CD8-positive, alpha-beta memory T cell (primary cell): ENCODE measurements at regions not wholly inside any gene's neighbourhood (a gene's known extent, or its start where the extent isn't known, plus 50 kb on each side); places are given as distances from the start of the nearest gene placed in this dataset.

Source experiments
- CTCF ChIA-PET: fragments of 350-600 bp; sonication (Branson Sonifier 250); formaldehyde crosslinking; loops from one replicate; lab custom pipeline; 2021; ENCODE audit warnings: antibody characterized with exemption; lab: Charles Lee
- POLR2A ChIA-PET: fragments of 350-600 bp; sonication (Branson Sonifier 250); formaldehyde crosslinking; loops from one replicate; lab custom pipeline; 2021; ENCODE audit warnings: antibody characterized with exemption; lab: Charles Lee
- DNase-seq, 5 donors: peaks; one replicate each; pipeline versions ENCODE4 v3.0.0 to v3.0.0-alpha.2; 2020 to 2022; ENCODE audit warnings: mixed read lengths in 1 of 5
- H3K27ac ChIP-seq: one replicate; pipeline ENCODE4 v1.7.0; 2013; ENCODE audit warnings: low read depth, mild to moderate bottlenecking, low read length, moderate library complexity
- H3K27me3 ChIP-seq: 2 replicates; pipeline ENCODE4 v1.7.0; 2013; ENCODE audit warnings: low read length, mild to moderate bottlenecking; ENCODE audit not compliant: insufficient read depth, poor library complexity, severe bottlenecking
- H3K36me3 ChIP-seq: 2 replicates; pipeline ENCODE4 v1.7.0; 2013; ENCODE audit warnings: mild to moderate bottlenecking, low read length, moderate library complexity; ENCODE audit not compliant: insufficient read depth
- H3K4me1 ChIP-seq: 2 replicates; pipeline ENCODE4 v1.7.0; 2013; ENCODE audit warnings: mild to moderate bottlenecking, low read length, moderate library complexity; ENCODE audit not compliant: insufficient read depth
- H3K4me3 ChIP-seq: 2 replicates; pipeline ENCODE4 v1.7.0; 2013; ENCODE audit warnings: mild to moderate bottlenecking, low read length
- H3K9me3 ChIP-seq: 2 replicates; pipeline ENCODE4 v1.7.0; 2013; ENCODE audit warnings: mild to moderate bottlenecking, low read length
- H3K27ac Mint-ChIP-seq, 8 donors: one replicate each; pipeline ENCODE4 v1.8.0; 2020 to 2021; ENCODE audit warnings: mixed read lengths in 8 of 8, mild to moderate bottlenecking in 6 of 8, inconsistent platforms in 3 of 8, moderate library complexity in 3 of 8
- H3K27me3 Mint-ChIP-seq, 2 donors: one replicate each; pipeline ENCODE4 v1.8.0; 2020 to 2021; ENCODE audit warnings: mixed read lengths in 2 of 2, mild to moderate bottlenecking in 1 of 2, moderate library complexity in 1 of 2
- H3K36me3 Mint-ChIP-seq, 3 donors: one replicate each; pipeline ENCODE4 v1.8.0; 2020 to 2021; ENCODE audit warnings: mixed read lengths in 3 of 3, inconsistent platforms in 1 of 3, mild to moderate bottlenecking in 1 of 3
- H3K4me1 Mint-ChIP-seq, 3 donors: one replicate each; pipeline ENCODE4 v1.8.0; 2020 to 2021; ENCODE audit warnings: mixed read lengths in 3 of 3, inconsistent platforms in 1 of 3, mild to moderate bottlenecking in 1 of 3
- H3K4me3 Mint-ChIP-seq, 7 donors: one replicate each; pipeline ENCODE4 v1.8.0; 2020 to 2021; ENCODE audit warnings: mixed read lengths in 7 of 7, mild to moderate bottlenecking in 6 of 7, moderate library complexity in 4 of 7, inconsistent platforms in 2 of 7
- H3K9me3 Mint-ChIP-seq, 5 donors: one replicate each; pipeline ENCODE4 v1.8.0; 2020 to 2022; ENCODE audit warnings: mixed read lengths in 5 of 5, mild to moderate bottlenecking in 3 of 5, moderate library complexity in 2 of 5, inconsistent platforms in 1 of 5

DNA sequence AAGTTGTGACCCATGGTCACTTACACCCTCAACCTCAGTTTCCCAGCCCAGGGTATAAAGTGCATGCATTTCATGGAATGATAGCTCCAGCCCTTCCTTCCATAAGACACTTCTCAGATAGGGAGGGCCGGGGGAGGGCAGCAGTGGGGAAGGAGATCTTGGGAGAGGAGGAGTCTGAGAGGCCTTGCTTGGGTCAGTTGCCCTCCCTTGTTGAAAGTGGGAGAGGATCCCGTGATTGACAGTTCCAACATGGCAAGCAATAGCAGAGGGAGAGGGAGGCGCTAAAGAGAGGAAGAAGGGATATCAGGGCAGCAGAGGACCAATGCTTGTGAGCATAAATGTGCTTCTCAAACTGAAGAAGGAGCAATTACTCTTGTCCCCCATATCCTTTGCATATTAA is 244.4 kb downstream of the CHRM3 start:
- no peak overlapping the region for H3K27ac Mint-ChIP-seq
- H3K36me3 Mint-ChIP-seq, result no peaks in the 10 kb centered on the region
- H3K9me3 Mint-ChIP-seq, result peaks cover 0 to 1% (median 0%) of the 10 kb centered on the region in 5 donors
- Histone ChIP-seq H3K4me1 (no peaks in the 10 kb centered on the region), H3K27me3 (no peaks in the 10 kb centered on the region), H3K4me3 (no peak overlapping the region), H3K27ac (no peak overlapping the region), H3K36me3 (no peaks in the 10 kb centered on the region), H3K9me3 (no peaks in the 10 kb centered on the region)
- DNase-seq, result no peak
- peaks cover 0 to 6% of the 10 kb centered on the region in 2 donors for H3K27me3 Mint-ChIP-seq
- no peak overlapping the region for H3K4me3 Mint-ChIP-seq
- H3K4me1 Mint-ChIP-seq, result no peaks in the 10 kb centered on the region
- POLR2A ChIA-PET, result no interaction called here
- CTCF ChIA-PET, result no interaction called here

DNA sequence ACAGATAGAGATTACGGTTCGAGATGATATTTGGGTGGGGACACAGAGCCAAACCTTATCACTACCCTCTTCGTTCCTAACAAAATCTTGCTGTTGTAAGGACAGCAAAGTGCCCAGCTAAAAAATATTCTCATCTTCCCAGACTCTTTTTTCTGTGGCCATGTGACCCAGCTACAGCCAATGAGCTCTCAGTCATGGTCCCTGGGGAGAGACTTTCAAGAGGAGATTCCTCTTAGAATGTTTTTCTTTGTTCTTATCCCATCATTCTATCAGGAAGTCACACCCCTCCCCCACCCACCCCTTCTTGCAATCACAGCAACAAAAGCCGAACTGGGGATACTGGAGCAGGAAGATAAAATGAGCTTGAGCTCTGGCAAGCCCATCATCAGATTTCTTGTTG is 247.1 kb downstream of the CHRM3 start:
- no peak for DNase-seq
- Histone ChIP-seq H3K27ac (no peak overlapping the region), H3K9me3 (no peaks in the 10 kb centered on the region), H3K4me1 (no peaks in the 10 kb centered on the region), H3K36me3 (no peaks in the 10 kb centered on the region), H3K27me3 (no peaks in the 10 kb centered on the region), H3K4me3 (no peak overlapping the region)
- no peaks in the 10 kb centered on the region for H3K4me1 Mint-ChIP-seq
- H3K4me3 Mint-ChIP-seq, result no peak overlapping the region
- peaks cover 0 to 6% of the 10 kb centered on the region in 2 donors for H3K27me3 Mint-ChIP-seq
- H3K36me3 Mint-ChIP-seq, result no peaks in the 10 kb centered on the region
- H3K27ac Mint-ChIP-seq, result no peak overlapping the region
- CTCF ChIA-PET, result no interaction called here
- POLR2A ChIA-PET, result no interaction called here
- peaks cover 0 to 2% (median 0%) of the 10 kb centered on the region in 5 donors for H3K9me3 Mint-ChIP-seq

DNA sequence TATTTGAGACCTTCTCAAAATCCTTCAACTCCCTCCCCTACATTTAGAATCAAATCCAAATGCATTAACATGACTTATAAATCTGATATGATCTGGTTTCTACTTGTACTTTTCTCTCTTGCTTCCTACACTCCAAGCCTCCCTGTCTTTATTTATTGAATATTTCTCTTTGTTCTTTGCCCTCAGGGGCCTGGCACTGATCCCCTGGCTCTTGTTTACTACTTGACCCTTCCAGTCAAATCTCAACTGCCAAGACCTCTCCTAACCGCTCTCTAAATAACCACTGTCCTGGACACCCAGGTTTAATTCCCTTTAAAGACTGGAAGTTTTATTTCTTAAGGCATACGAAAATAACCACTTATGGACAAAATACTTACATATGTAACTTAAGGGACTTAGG is 248.9 kb downstream of the CHRM3 start:
- Mint-ChIP-seq H3K4me3 (no peak overlapping the region), H3K36me3 (no peaks in the 10 kb centered on the region), H3K4me1 (no peaks in the 10 kb centered on the region), H3K9me3 (peaks cover 0 to 5% (median 2%) of the 10 kb centered on the region in 5 donors), H3K27me3 (peaks cover 0 to 6% of the 10 kb centered on the region in 2 donors), H3K27ac (no peak overlapping the region)
- Histone ChIP-seq H3K9me3 (no peaks in the 10 kb centered on the region), H3K4me3 (no peak overlapping the region), H3K36me3 (no peaks in the 10 kb centered on the region), H3K27me3 (no peaks in the 10 kb centered on the region), H3K27ac (no peak overlapping the region), H3K4me1 (no peaks in the 10 kb centered on the region)
- ChIA-PET CTCF (no interaction called here), POLR2A (no interaction called here)
- DNase-seq, result no peak

DNA sequence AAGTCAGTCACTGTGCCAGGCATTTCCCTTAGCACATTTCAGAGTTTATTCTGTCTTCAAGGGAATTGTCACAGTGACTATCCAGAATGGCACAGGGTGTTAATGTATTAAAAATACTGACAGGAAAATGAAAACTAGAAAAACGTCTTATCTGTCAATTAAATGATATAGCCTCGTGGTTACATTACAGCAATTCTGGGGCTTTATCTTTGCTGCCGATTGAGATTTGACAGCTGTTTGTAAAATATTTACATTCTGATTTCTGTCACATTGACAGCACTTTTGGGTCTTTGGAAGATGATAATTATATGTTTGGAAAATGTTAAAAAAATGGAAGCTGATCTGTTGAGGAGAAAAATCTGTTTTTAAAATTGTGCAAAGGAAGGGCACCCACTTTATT is 250.0 kb downstream of the CHRM3 start:
- no peak for DNase-seq
- Mint-ChIP-seq H3K27ac (no peak overlapping the region), H3K4me1 (no peaks in the 10 kb centered on the region), H3K9me3 (peaks cover 0 to 5% (median 2%) of the 10 kb centered on the region in 5 donors), H3K36me3 (no peaks in the 10 kb centered on the region), H3K4me3 (no peak overlapping the region), H3K27me3 (peaks cover 0 to 5% of the 10 kb centered on the region in 2 donors)
- Histone ChIP-seq H3K36me3 (no peaks in the 10 kb centered on the region), H3K4me1 (no peaks in the 10 kb centered on the region), H3K9me3 (no peaks in the 10 kb centered on the region), H3K4me3 (no peak overlapping the region), H3K27ac (no peak overlapping the region), H3K27me3 (no peaks in the 10 kb centered on the region)
- ChIA-PET CTCF (no interaction called here), POLR2A (no interaction called here)

DNA sequence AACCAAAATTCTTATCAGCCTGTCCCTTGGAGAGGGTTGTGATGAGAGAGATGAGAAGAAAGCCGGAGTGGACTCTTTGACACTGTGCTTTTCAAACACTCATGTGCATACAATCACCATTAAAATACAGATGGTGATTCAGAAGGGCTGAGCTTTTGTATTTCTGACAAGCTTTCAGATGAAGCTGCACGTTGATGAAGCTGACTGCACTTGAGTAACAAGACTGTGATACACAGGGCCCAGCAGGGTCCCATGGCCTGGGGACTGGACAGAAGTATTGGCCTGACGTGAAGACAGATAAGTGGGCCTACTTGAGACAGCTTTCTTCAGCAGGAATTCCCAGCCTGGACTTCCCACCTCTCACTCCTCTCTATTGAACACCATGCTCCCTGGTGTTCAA is 258.2 kb downstream of the CHRM3 start:
- H3K4me3 Mint-ChIP-seq, result no peak overlapping the region
- no peak overlapping the region for H3K4me3 ChIP-seq
- no peak for DNase-seq
- H3K27ac Mint-ChIP-seq, result no peak overlapping the region
- no peaks in the 10 kb centered on the region for H3K36me3 ChIP-seq
- no peaks in the 10 kb centered on the region for H3K27me3 Mint-ChIP-seq
- H3K9me3 ChIP-seq, result no peaks in the 10 kb centered on the region
- peaks cover 7% of the 10 kb centered on the region for H3K4me1 ChIP-seq
- no peak overlapping the region for H3K27ac ChIP-seq
- no peaks in the 10 kb centered on the region for H3K36me3 Mint-ChIP-seq
- ChIA-PET CTCF (no interaction called here), POLR2A (no interaction called here)
- H3K4me1 Mint-ChIP-seq, result no peaks in the 10 kb centered on the region
- no peaks in the 10 kb centered on the region for H3K27me3 ChIP-seq
- H3K9me3 Mint-ChIP-seq, result peaks cover 0 to 9% (median 2%) of the 10 kb centered on the region in 5 donors

DNA sequence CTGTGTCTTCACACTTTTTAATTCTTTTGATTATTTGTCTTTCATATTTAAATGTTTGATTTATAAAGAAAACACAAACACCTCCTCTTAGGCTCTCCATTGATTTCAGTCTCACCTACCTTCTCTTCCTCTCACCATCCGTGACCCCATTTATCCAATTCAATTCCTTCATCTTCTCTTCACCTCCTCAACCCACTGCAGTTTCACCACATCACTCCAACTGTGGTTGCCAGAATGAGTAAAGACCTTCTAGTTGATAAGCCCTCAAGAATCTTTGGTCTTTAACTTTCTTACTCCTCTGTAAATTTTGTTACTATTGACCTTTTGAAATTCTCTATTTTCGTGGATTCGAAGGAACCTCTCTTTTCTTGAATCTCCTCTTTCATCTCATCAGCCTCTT is 260.7 kb downstream of the CHRM3 start:
- no peak for DNase-seq
- ChIA-PET CTCF (no interaction called here), POLR2A (no interaction called here)
- peaks cover 7% of the 10 kb centered on the region for H3K4me1 ChIP-seq
- Mint-ChIP-seq H3K36me3 (no peaks in the 10 kb centered on the region), H3K27ac (no peak overlapping the region), H3K27me3 (no peaks in the 10 kb centered on the region), H3K4me3 (no peak overlapping the region), H3K9me3 (peaks cover 0 to 9% (median 2%) of the 10 kb centered on the region in 5 donors), H3K4me1 (no peaks in the 10 kb centered on the region)
- H3K27ac ChIP-seq, result no peak overlapping the region
- no peaks in the 10 kb centered on the region for H3K36me3 ChIP-seq
- no peak overlapping the region for H3K4me3 ChIP-seq
- no peaks in the 10 kb centered on the region for H3K27me3 ChIP-seq
- H3K9me3 ChIP-seq, result no peaks in the 10 kb centered on the region

DNA sequence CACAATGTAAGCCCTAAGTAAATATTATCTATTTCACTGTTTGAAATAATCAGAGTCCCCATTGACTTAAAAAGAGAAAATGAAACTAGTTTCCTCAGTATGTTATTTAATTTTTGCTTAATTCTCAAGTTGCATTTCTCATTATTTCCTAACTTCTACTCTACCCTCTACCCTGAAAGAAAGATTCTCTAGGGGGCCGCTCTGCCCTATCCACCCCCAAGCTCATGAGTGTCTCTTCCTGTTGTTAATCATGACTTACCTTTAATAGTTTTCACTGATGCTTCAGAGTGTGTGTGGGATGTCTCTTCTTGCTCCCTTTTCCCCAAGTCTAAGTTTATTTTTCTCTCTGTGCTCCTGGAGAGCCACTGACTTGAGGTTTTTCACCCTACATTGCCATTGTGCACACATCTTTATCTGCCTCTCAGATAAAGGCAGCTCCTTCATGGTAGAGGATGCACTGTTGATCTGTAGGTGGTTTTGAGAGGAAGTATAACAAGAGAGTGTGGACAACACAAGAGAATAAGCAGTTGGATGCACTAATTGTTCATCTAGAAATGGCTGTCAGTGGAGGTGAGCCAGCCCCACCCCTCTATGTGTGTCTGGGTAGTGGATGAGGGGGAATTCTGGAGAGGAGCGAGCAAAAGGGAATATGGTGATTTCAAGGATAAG is 261.7 kb downstream of the CHRM3 start:
- no peak for DNase-seq
- Histone ChIP-seq H3K36me3 (no peaks in the 10 kb centered on the region), H3K4me1 (peaks cover 7% of the 10 kb centered on the region), H3K27ac (no peak overlapping the region), H3K4me3 (no peak overlapping the region), H3K9me3 (no peaks in the 10 kb centered on the region), H3K27me3 (no peaks in the 10 kb centered on the region)
- H3K27ac Mint-ChIP-seq, result no peak overlapping the region
- peaks cover 0 to 4% (median 2%) of the 10 kb centered on the region in 5 donors for H3K9me3 Mint-ChIP-seq
- ChIA-PET POLR2A (no interaction called here), CTCF (no interaction called here)
- H3K4me1 Mint-ChIP-seq, result no peaks in the 10 kb centered on the region
- no peaks in the 10 kb centered on the region for H3K36me3 Mint-ChIP-seq
- H3K4me3 Mint-ChIP-seq, result no peak overlapping the region
- H3K27me3 Mint-ChIP-seq, result no peaks in the 10 kb centered on the region

DNA sequence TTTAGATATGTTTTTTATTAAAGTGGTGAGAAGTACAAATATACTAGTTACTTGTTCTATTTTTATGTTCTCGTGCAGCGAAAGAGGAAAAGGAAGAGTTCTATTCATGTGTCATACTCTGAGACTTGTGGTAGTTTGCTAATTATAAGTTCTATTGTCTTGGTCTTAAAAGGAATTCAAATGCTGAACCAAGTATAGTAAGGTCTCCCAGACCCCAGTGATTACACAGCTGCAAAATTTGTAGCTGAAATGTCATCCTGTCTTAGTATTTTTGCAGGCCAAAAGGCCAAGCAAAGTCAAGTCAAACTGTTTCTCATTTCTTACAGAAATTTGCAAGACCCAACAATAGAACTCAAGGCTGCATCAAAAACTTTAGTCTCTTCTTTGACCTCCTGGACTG is 268.7 kb downstream of the CHRM3 start:
- Mint-ChIP-seq H3K4me1 (no peaks in the 10 kb centered on the region), H3K27ac (no peak overlapping the region), H3K36me3 (peaks cover 0 to 5% (median 2%) of the 10 kb centered on the region in 3 donors), H3K9me3 (peaks cover 0 to 2% (median 0%) of the 10 kb centered on the region in 5 donors), H3K27me3 (no peaks in the 10 kb centered on the region), H3K4me3 (no peak overlapping the region)
- Histone ChIP-seq H3K9me3 (no peaks in the 10 kb centered on the region), H3K27me3 (no peaks in the 10 kb centered on the region), H3K4me3 (no peak overlapping the region), H3K4me1 (no peaks in the 10 kb centered on the region), H3K27ac (no peak overlapping the region), H3K36me3 (no peaks in the 10 kb centered on the region)
- DNase-seq, result no peak
- ChIA-PET POLR2A (no interaction called here), CTCF (no interaction called here)
